SH-SY5Y (cell line): ENCODE measurements at regions not wholly inside any gene's neighbourhood (a gene's known extent, or its start where the extent isn't known, plus 50 kb on each side); places are given as distances from the start of the nearest gene placed in this dataset.

Experiments
- GATA2 ChIP-seq: IDR thresholded peaks from 2 replicates; pipeline ENCODE4 v1.6.1; 2011; ENCODE audit warnings: mild to moderate bottlenecking, low read depth, low read length
- GATA3 ChIP-seq: IDR thresholded peaks from 2 replicates; pipeline ENCODE4 v1.6.1; 2011; ENCODE audit warnings: low read depth, mild to moderate bottlenecking, low read length, moderate library complexity

DNA sequence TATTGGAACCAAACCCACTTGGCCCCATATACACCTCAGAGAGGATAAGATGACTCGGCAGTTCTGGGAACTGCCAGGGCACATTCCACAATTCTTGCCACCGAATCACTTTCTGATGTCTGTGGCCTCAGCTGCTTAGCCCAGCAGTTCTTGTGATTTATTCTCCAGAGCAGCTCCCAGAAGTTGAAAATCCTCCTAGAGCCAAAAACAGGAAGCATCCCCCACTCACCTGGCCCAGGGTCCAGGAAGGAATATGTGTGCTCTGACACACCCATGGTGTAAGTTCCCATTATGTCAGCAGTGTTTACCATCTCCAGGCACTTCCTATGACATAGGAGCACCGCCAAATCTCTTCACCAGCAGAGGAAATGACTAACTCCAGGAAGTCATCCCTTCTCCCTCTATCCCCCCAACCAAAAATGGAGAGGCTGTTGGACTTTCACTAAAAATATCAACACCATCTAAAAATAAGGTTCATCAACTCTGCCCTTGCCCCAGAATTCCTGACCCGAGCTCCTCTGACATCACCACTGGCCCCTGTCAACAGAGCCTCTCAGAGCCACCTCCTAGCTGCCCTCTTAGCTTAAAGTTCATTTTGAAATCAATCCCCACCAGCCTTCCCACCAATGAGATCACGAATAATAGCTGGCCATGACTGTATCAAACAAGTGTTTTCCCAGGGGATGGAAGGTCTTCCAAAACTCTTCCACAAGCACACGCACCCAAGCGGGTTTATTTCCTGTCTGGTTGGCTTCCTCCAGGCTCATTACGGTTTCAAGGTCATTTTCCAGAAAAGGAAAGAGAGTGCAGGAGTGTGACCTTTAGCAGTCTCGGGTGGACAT, 223.1 kb upstream of the PARD3B start:
- no peak for TF ChIP-seq GATA2
- no peak for TF ChIP-seq GATA3

DNA sequence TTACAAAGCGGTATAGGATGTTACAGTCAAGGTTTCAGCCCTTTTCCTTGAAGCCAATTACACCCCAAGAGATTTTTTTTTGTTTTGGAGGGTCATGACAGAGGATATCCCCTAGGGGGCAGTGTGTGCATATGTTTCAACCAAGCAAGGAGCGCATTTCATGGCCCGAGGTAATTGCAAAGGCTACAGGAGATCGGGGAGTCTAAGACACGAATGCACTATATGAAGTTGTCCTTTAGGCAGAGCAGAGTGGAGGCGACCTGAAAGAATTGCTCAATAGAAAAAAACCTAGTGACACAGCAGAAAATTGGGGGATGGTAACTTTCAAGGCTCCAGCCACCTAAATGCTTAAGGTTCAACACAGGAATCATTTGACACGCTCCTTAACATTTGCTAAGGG, 219.8 kb upstream of the PARD3B start:
- TF ChIP-seq GATA3 (no peak), GATA2 (no peak)

DNA sequence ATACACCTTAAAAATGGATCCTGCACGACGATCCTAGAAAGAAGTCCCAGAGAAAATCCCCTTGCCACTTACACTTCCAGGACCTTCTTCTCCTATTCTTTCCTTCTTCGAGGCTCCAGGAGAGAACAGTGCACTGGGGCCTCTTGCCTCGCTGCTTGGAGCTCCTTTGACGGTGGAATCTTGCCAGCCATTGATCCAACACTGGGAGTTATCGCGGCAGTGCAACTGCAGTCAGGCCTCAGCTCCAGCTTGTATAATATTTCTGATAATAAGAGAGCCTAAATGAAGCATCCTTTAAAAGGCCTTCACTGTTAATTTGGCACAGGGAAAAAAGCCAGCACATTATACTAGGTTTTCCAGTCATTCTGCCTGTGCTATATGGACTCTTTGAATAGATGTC, 216.9 kb upstream of the PARD3B start:
- TF ChIP-seq GATA3 (no peak), GATA2 (no peak)

DNA sequence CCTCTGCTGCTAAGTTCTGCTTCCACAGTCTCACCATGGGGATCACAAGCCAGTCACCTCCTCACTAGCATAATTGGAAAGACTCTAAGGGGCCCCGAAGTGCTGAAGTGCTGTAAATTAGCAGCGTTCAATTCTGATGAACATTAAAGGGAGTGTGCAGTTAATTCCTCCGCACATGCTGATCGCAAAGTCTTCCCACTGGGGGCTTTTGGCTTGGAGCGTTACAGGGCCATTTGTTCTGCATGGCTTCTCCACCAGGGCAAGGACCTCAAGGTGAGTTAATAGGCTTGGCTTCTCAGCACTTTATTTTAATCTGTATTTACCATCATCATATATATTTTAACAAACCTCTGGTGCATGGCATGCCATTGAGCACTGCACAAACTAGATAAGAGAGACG, 216.3 kb upstream of the PARD3B start:
- TF ChIP-seq GATA3 = no peak
- TF ChIP-seq GATA2 = no peak

DNA sequence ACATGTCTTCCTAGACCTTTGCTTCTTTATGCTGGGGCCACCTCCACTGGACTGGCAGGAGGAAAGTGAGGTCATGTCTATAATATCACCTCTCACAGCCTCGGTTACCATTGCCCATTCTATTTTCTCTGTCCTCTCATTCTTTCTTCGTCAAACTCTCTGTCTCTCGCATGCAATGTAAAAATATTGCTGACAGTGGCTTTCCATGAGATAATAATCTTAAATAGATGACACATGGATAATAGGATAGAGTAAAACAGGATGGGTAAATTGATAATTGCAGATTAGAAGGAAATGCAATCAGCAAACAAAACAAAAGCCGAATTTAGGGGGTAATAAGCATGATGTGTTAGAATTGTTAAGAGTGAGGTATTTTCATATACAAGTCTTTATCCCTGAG, 215.7 kb upstream of the PARD3B start:
- TF ChIP-seq GATA3 = no peak
- no peak for TF ChIP-seq GATA2

DNA sequence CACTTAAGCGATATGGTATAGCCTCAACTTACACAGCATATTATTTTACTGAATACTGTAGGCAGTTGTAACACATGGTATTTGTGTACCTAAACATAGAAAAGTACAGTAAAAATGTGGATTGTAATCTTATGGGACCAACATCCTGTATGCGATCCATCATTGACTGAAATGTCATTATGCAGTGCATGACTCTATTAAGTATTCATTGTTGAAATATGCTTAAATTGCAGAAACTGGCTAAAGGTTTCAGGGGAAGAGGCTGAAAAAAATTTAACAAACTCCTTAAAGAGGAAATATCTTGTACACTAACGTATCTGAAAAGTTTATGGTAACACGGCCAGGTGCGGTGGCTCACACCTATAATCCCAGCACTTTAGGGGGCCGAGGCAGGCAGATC, 214.1 kb upstream of the PARD3B start:
- TF ChIP-seq GATA3 (no peak), GATA2 (no peak)

DNA sequence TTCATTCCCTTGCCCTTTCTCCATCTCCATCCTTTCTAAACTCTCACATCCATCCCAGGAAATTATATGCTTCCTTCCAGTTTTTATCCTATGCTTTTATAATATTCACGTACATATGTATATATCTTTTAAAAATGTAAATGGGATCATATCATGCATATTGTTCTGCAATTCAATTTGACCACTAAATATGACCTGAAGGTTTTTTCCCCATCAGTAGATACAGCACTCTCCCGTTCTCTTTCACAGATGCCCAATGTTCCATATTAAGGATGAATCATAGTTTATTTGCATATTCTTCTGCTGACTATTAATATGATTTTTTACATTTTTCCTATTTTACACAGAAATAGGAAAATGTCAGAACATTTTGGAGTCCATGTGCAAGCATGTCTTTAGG, 213.3 kb upstream of the PARD3B start:
- TF ChIP-seq GATA3 = no peak
- no peak for TF ChIP-seq GATA2

DNA sequence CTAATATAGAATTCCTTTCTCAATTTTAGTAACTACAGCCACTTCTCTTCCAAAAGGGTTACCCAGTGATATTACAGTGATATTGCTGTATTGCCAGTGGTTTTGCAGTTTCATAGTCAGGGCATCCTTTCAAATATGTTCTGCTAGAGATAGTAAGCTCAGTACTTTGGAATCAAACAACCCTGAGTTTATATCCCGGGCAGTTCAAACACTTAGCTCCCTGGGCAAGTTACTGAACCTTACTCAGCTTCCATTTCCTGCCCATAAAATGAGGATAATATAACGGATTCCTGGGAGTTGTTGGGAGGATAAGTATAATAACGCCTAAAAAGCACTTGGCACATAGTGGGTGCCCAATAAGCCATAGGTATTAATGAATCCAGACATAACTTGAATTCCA, 212.6 kb upstream of the PARD3B start:
- TF ChIP-seq GATA3 (no peak), GATA2 (no peak)

DNA sequence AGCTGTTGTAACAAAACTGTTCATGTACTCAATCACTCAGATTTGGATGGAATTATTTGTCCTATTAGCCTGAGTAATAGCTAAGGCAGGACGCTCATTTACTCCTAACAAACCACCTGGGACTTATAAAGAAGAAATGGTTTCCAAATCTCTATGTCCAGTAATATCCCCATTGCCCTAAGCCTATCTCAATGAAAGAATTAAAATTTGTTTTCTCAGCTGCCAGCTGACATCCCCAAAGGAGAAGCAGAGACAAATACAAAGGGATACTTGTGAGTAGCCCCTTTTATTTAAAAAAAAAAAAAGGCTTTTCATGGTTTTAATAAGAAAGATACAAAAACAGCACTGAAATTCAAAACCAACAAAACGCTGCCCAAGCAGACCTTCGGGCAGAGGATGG, 211.4 kb upstream of the PARD3B start:
- no peak for TF ChIP-seq GATA3
- TF ChIP-seq GATA2 = no peak

DNA sequence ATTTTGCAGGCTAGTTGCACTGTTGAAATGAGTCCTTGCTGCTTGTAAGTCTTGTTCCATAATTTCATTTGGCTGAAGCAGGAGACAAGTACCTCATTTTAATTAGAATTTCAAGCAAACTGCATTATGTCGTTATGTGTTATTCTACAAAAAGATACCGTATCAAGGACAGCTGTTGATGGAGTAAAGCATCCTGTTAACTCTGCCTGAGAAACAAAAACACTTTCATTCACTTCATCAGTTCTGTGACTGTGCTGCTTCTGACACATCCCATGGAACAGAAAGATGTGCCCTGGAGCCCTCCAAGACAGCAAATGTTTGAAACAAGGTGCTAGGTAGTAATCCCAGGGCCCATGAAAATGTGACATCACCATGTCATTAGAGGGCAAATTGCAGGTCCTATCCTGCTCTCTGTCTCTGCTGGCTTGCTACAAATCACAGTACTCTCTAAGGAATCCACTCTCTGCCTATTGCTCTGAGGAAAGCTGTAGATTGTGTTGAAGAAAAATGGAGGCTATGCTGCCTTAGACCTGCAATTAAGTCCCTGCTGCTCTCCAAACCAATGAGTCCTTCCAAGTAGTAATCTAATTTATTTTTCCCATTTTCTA, 209.7 kb upstream of the PARD3B start:
- TF ChIP-seq GATA2 (no peak), GATA3 (no peak)

DNA sequence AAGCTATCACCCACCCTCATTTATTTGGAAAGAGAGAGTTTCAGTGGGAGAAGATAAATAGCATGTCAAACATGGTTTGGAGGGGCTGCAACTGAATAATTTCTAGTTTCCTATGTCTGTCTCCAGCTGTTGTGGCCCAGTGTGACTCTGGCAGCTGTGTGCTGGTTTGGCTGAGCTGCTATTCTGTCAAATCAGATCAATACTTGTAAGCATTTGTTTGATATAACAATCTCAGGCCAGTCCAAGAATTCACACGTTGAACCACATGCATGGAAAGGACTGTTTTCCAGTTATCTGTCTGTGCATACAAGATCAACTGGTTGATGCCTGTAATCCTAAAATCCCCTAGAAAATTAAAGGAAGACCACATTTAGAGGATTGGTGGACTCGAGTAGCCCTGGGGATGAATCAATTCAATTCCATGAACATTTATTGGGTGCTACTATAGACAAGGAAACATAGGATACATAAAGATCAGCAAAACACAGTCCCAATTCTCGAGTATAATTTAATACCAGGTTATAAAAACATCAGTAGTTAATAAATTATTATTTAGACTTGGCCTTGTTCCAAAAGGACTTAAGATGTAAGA, 209.0 kb upstream of the PARD3B start:
- TF ChIP-seq GATA3 (no peak), GATA2 (no peak)

DNA sequence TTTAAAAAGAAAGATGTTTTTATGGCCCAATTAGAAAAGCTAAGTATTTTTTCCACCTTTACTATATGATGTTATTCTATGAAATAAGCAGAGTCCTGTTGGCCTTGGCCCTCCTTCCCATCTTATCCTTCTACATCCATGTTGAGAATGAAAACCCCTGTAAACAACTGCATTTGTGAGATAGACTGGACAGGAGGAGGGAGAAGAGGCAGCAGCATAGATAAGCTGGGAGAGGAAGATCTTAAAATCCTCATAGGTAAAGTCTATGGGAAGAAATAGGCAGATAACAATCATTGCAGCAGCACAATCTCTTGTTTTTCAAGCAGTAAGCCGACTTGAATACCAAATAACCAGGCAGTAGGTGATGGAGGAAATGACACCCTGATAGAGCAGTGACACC, 207.6 kb upstream of the PARD3B start:
- TF ChIP-seq GATA3 = no peak
- TF ChIP-seq GATA2 = no peak

DNA sequence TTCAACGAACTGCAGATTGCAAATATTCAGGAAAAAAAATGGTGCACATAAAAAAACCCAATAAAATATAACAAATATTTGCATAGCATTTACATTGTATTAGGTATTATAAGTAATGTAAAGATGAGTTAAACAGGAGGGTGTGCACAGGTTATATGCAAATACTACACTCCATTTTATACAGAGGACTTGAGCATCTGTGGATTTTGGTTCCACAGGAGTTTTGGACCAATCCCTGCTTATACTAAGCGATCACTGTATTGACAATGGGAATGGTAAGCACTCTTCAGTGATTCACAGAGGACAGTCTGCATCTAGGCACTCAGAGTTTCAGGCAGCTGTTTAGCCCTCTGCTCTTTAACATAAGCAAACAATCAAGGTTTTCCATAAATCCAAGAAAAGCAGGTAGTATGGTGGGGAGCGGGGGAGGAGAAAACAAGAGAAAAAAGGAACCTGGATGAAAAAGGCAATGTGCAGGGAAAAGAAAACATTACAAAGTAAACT, 206.0 kb upstream of the PARD3B start:
- TF ChIP-seq GATA2 (no peak), GATA3 (no peak)

DNA sequence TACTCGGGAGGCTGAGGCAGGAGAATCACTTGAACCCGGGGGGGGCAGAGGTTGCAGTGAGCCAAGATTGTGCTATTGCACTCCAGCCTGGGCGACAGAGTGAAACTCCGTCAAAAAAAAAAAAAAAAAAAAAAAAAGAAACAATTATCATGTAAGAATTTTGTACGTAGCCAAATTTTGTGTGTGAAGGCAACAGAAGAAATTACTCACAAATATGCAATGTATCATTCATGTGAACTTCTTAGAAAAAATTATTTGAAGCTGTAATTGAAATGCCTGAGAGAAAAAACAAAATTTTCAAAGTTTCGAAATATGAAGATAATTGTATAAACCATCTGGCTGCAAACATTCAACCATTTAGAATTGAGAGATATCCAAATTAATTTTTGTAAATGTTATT, 204.8 kb upstream of the PARD3B start:
- TF ChIP-seq GATA2 = no peak
- TF ChIP-seq GATA3 = no peak

DNA sequence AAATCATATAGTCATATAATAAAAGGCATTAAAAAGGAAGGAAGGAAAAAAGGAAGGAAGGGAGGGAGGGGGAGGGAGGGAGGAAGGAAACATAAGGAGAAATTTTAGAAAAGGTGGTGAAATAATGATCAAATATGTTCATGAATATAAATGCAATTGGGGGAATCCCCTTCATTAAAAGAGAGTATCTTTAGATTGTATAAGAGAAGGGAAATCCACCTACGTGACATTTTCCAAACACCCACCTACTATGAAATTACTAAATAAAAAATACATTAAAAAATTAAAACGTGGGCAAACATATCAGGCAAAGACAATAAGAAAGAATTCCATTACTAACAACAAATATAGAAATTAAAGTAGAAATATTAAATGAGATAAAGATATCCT, 203.4 kb upstream of the PARD3B start:
- TF ChIP-seq GATA2 (no peak), GATA3 (no peak)
